Uterus (tissue), 2 donors: ENCODE measurements at regions not wholly inside any gene's neighbourhood (a gene's known extent, or its start where the extent isn't known, plus 50 kb on each side); places are given as distances from the start of the nearest gene placed in this dataset.

Experiments used
- CTCF ChIP-seq, 4 experiments: fragments of 200-600 bp in 2 of 4; fragments of 450-650 bp in 2 of 4; sonication (generic) in 2 of 4; IDR thresholded peaks; one replicate each; pipeline ENCODE4 v1.5.1; 2016 to 2019; ENCODE audit warnings: antibody characterized with exemption in 4 of 4, mild to moderate bottlenecking in 2 of 4, moderate library complexity in 1 of 4
- POLR2A ChIP-seq, 2 donors: fragments of 450-650 bp; IDR thresholded peaks; one replicate each; pipeline ENCODE4 v1.6.1; 2016; ENCODE audit warnings: antibody characterized with exemption in 2 of 2, mild to moderate bottlenecking in 1 of 2, moderate library complexity in 1 of 2

- TF ChIP-seq CTCF (IDR thresholded peaks at IDR 0.05) (no peak), POLR2A (IDR thresholded peaks at IDR 0.05) (no peak)
These were observed 98.4 kb downstream of the DIRAS3 start for GRCh38 chr1:67952071-67952470.
